Astrocyte (in vitro differentiated cells and primary cell): ENCODE measurements at regions not wholly inside any gene's neighbourhood (a gene's known extent, or its start where the extent isn't known, plus 50 kb on each side); places are given as distances from the start of the nearest gene placed in this dataset.

ENCODE experiments used
- DNase-seq: peaks from one replicate; pipeline ENCODE4 v3.0.0-alpha.2; 2010; ENCODE audit warnings: low read depth
- FAIRE-seq: peaks from 2 replicates; lab custom pipeline; 2011; peaks lifted over from hg19 to GRCh38; lab: Jason Lieb, UNC
- H2AFZ ChIP-seq: 2 replicates; pipeline ENCODE4 v1.6.0; 2012; ENCODE audit warnings: low read depth, low read length, inconsistent platforms
- H3K27ac ChIP-seq: 2 replicates; pipeline ENCODE4 v1.5.1; 2011; ENCODE audit warnings: low read depth, low read length, inconsistent platforms
- H3K27me3 ChIP-seq: 2 replicates; pipeline ENCODE4 v1.6.0; 2011; ENCODE audit warnings: low read length, inconsistent platforms; ENCODE audit not compliant: insufficient read depth
- H3K36me3 ChIP-seq: 2 replicates; pipeline ENCODE4 v1.5.1; 2011; ENCODE audit warnings: low read length, inconsistent platforms; ENCODE audit not compliant: insufficient read depth
- H3K4me1 ChIP-seq: 2 replicates; pipeline ENCODE4 v1.5.1; 2011; ENCODE audit warnings: low read length, inconsistent platforms; ENCODE audit not compliant: insufficient read depth
- H3K4me2 ChIP-seq: 2 replicates; pipeline ENCODE4 v1.6.0; 2012; ENCODE audit warnings: low read length, inconsistent platforms
- H3K4me3 ChIP-seq: 2 replicates; pipeline ENCODE4 v1.5.1; 2011; ENCODE audit warnings: low read depth, mild to moderate bottlenecking, low read length, inconsistent platforms; ENCODE audit not compliant: insufficient read depth
- H3K79me2 ChIP-seq: 2 replicates; pipeline ENCODE4 v1.6.0; 2012; ENCODE audit warnings: mild to moderate bottlenecking, low read length, inconsistent platforms; ENCODE audit not compliant: insufficient read depth
- H3K9ac ChIP-seq: 2 replicates; pipeline ENCODE4 v1.6.0; 2012; ENCODE audit warnings: mild to moderate bottlenecking, low read length, inconsistent platforms
- H3K9me3 ChIP-seq: 2 replicates; pipeline ENCODE4 v1.5.1; 2012; ENCODE audit warnings: low read depth, mild to moderate bottlenecking, low read length, inconsistent platforms; ENCODE audit not compliant: insufficient read depth
- H4K20me1 ChIP-seq: 2 replicates; pipeline ENCODE4 v1.6.0; 2012; ENCODE audit warnings: low read length, inconsistent platforms; ENCODE audit not compliant: insufficient read depth
- H3K27ac Mint-ChIP-seq: one replicate; pipeline ENCODE4 v1.8.0; 2021; ENCODE audit warnings: mild to moderate bottlenecking, mixed read lengths; ENCODE audit not compliant: unreplicated experiment
- H3K27me3 Mint-ChIP-seq: one replicate; pipeline ENCODE4 v1.8.0; 2021; ENCODE audit warnings: low read depth, mixed read lengths; ENCODE audit not compliant: unreplicated experiment
- H3K36me3 Mint-ChIP-seq: one replicate; pipeline ENCODE4 v1.8.0; 2021; ENCODE audit warnings: low read depth, mixed read lengths; ENCODE audit not compliant: unreplicated experiment
- H3K4me1 Mint-ChIP-seq: one replicate; pipeline ENCODE4 v1.8.0; 2021; ENCODE audit warnings: low read depth, mixed read lengths; ENCODE audit not compliant: unreplicated experiment
- H3K4me3 Mint-ChIP-seq: one replicate; pipeline ENCODE4 v1.8.0; 2021; ENCODE audit warnings: mild to moderate bottlenecking, moderate library complexity, mixed read lengths; ENCODE audit not compliant: unreplicated experiment
- H3K9me3 Mint-ChIP-seq: one replicate; pipeline ENCODE4 v1.8.0; 2021; ENCODE audit warnings: mild to moderate bottlenecking, mixed read lengths; ENCODE audit not compliant: unreplicated experiment
- CTCF ChIP-seq: IDR thresholded peaks from 2 replicates; pipeline ENCODE4 v1.5.1; 2011; ENCODE audit warnings: low read depth, mild to moderate bottlenecking, inconsistent platforms, low read length, moderate library complexity; ENCODE audit not compliant: insufficient read depth
- EZH2 ChIP-seq: IDR thresholded peaks from 2 replicates; pipeline ENCODE4 v1.6.1; 2012; ENCODE audit warnings: mild to moderate bottlenecking, low read length, inconsistent platforms; ENCODE audit not compliant: insufficient read depth

- FAIRE-seq (no peak), DNase-seq (no peak)
- Mint-ChIP-seq H3K36me3 (no peaks in the 10 kb centered on the region), H3K27me3 (peaks cover 56% of the 10 kb centered on the region), H3K4me3 (no peak overlapping the region), H3K27ac (no peak overlapping the region), H3K4me1 (no peaks in the 10 kb centered on the region), H3K9me3 (peaks cover 2% of the 10 kb centered on the region)
- no peak overlapping the region for H3K4me2 ChIP-seq
- H3K4me1 ChIP-seq, result no peaks in the 10 kb centered on the region
- peaks cover 15% of the 10 kb centered on the region for H3K27me3 ChIP-seq
- no peak overlapping the region for H2AFZ ChIP-seq
- no peaks in the 10 kb centered on the region for H3K36me3 ChIP-seq
- no peak overlapping the region for H3K9ac ChIP-seq
- H3K79me2 ChIP-seq, result no peaks in the 10 kb centered on the region
- H3K4me3 ChIP-seq, result no peak overlapping the region
- H3K9me3 ChIP-seq, result no peaks in the 10 kb centered on the region
- TF ChIP-seq EZH2 (no peak), CTCF (no peak)
- H4K20me1 ChIP-seq, result no peaks in the 10 kb centered on the region
- no peak overlapping the region for H3K27ac ChIP-seq
Measured at GRCh38 chr10:78895469-78895868, 173.3 kb upstream of the ZMIZ1 start.

DNA sequence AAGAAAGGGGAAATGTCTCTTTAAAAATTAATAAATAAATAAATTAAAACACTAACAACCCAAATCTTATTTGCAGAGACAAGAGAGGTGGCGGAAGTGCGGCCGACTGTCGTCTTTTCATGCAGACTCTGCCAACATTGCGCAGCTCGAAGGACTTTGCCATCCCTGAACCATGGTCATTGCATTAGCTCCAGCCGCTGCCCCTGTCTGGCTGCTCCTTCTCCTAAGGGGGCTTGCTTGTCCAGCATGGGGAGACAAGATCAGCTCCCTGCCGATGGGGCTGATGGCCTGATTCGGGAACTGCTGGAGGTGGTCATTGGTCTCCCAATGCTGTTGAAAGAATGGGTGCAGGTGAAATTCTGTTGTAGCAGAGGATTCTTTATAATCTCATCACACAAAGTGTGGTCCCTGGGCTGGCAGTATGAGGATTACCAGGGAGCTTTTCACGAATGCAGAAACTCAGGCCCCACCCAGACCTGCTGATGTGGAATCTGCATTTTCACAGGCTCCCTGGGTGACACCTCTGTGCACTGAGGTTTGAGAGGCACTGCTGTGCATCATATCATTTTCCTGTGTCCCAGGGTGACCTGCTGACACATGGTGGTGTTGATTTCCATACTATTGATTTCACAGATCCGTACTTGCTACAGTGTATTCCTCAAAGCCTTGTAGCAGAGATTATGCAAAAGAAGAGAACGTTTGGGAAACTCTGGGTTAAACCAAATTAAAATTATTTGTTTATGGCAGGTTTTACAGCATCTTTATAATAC is 172.4 kb upstream of the ZMIZ1 start:
- no peak for FAIRE-seq
- Mint-ChIP-seq H3K9me3 (peaks cover 2% of the 10 kb centered on the region), H3K27ac (no peak overlapping the region), H3K36me3 (no peaks in the 10 kb centered on the region), H3K4me1 (no peaks in the 10 kb centered on the region), H3K4me3 (no peak overlapping the region), H3K27me3 (peaks cover 56% of the 10 kb centered on the region)
- H3K9ac ChIP-seq, result no peak overlapping the region
- H4K20me1 ChIP-seq, result no peaks in the 10 kb centered on the region
- H3K9me3 ChIP-seq, result no peaks in the 10 kb centered on the region
- TF ChIP-seq EZH2 (no peak), CTCF (no peak)
- DNase-seq, result no peak
- H3K4me1 ChIP-seq, result no peaks in the 10 kb centered on the region
- no peak overlapping the region for H3K27ac ChIP-seq
- H3K4me3 ChIP-seq, result no peak overlapping the region
- H2AFZ ChIP-seq, result no peak overlapping the region
- H3K27me3 ChIP-seq, result peaks cover 12% of the 10 kb centered on the region
- no peaks in the 10 kb centered on the region for H3K79me2 ChIP-seq
- H3K36me3 ChIP-seq, result no peaks in the 10 kb centered on the region
- no peak overlapping the region for H3K4me2 ChIP-seq
